PC-3 (cell line): ENCODE measurements at regions not wholly inside any gene's neighbourhood (a gene's known extent, or its start where the extent isn't known, plus 50 kb on each side); places are given as distances from the start of the nearest gene placed in this dataset.

ENCODE experiments used
- ATAC-seq: fragments of 200-7000 bp; cut with Tn5 transposase; 2 replicates; pipeline ENCODE4 v1.9.1; 2020; ENCODE audit warnings: mild to moderate bottlenecking, moderate library complexity
- BruUV-seq: library from RNA; stranded (reverse); fragments of 400-500 nt; replicated peaks from 2 replicates; lab custom pipeline; 2021; lab: Mats Ljungman, UMichigan
- CTCF ChIA-PET: fragments of 300-600 bp; sonication (Branson Sonifier 250); formaldehyde crosslinking; loops from one replicate; lab custom pipeline; 2022; ENCODE audit warnings: antibody characterized with exemption; lab: Charles Lee
- POLR2A ChIA-PET: fragments of 300-600 bp; sonication (Branson Sonifier 250); formaldehyde crosslinking; loops from one replicate; lab custom pipeline; 2022; ENCODE audit warnings: antibody characterized with exemption; ENCODE audit not compliant: unreplicated experiment; lab: Charles Lee
- DNase-seq: peaks from one replicate; pipeline ENCODE4 v3.0.0-alpha.2; 2015
- H2AFZ ChIP-seq: fragments of 300-600 bp; sonication (generic); 2 replicates; pipeline ENCODE4 v1.6.0; 2016; ENCODE audit warnings: antibody characterized with exemption, low read length
- H3F3A ChIP-seq: fragments of 300-600 bp; sonication (generic); one replicate; pipeline ENCODE4 v1.6.0; 2017; ENCODE audit warnings: antibody characterized with exemption, low read length, control low read depth, mild to moderate bottlenecking; ENCODE audit not compliant: unreplicated experiment
- H3K27ac ChIP-seq: fragments of 300-600 bp; sonication (generic); 2 replicates; pipeline ENCODE4 v1.5.1; 2016; ENCODE audit warnings: mild to moderate bottlenecking, low read length
- H3K27me3 ChIP-seq: fragments of 300-600 bp; sonication (generic); 2 replicates; pipeline ENCODE4 v1.6.1; 2016; ENCODE audit warnings: low read length, mixed read lengths
- H3K36me3 ChIP-seq: fragments of 300-600 bp; sonication (generic); 2 replicates; pipeline ENCODE4 v1.6.1; 2016; ENCODE audit warnings: low read depth, mixed run types, low read length, mixed read lengths
- H3K4me1 ChIP-seq: fragments of 300-600 bp; sonication (generic); 2 replicates; pipeline ENCODE4 v1.5.1; 2016; ENCODE audit warnings: low read length; ENCODE audit not compliant: insufficient read depth
- H3K4me2 ChIP-seq: fragments of 300-600 bp; sonication (generic); 2 replicates; pipeline ENCODE4 v1.6.0; 2016; ENCODE audit warnings: low read length
- H3K4me3 ChIP-seq: fragments of 300-600 bp; sonication (generic); 2 replicates; pipeline ENCODE4 v1.5.1; 2016; ENCODE audit warnings: mild to moderate bottlenecking, low read length, mixed read lengths
- H3K79me2 ChIP-seq: fragments of 300-600 bp; sonication (generic); 2 replicates; pipeline ENCODE4 v1.6.1; 2017; ENCODE audit warnings: low read length, mixed read lengths
- H3K9ac ChIP-seq: fragments of 300-600 bp; sonication (generic); 2 replicates; pipeline ENCODE4 v1.6.0; 2016; ENCODE audit warnings: mild to moderate bottlenecking, low read length
- H3K9me2 ChIP-seq: fragments of 300-600 bp; sonication (generic); replicated peaks from 2 replicates; pipeline ENCODE4 v1.6.1; 2016; ENCODE audit warnings: mixed run types, low read length, mixed read lengths
- H3K9me3 ChIP-seq: fragments of 300-600 bp; sonication (generic); 2 replicates; pipeline ENCODE4 v1.6.1; 2016; ENCODE audit warnings: low read length, mixed read lengths
- H4K20me1 ChIP-seq: fragments of 300-600 bp; sonication (generic); 2 replicates; pipeline ENCODE4 v1.6.1; 2016; ENCODE audit warnings: low read length, mixed read lengths
- CTCF ChIP-seq: fragments of 300-600 bp; sonication (generic); conservative IDR thresholded peaks from 2 replicates; pipeline ENCODE4 v1.5.1; 2017; ENCODE audit warnings: antibody characterized with exemption, low read depth, mild to moderate bottlenecking, low read length
- EZH2 ChIP-seq: fragments of 300-600 bp; sonication (generic); IDR thresholded peaks from one replicate; pipeline ENCODE4 v1.6.1; 2017; ENCODE audit warnings: antibody characterized with exemption, mild to moderate bottlenecking, low read length; ENCODE audit not compliant: unreplicated experiment
- EZH2phosphoT487 ChIP-seq: fragments of 300-600 bp; sonication (generic); IDR thresholded peaks from 2 replicates; pipeline ENCODE4 v1.6.1; 2018; ENCODE audit warnings: mild to moderate bottlenecking, antibody characterized with exemption, low read length, borderline replicate concordance
- intact Hi-C: fragments of 100-400 bp; cut with micrococcal nuclease; formaldehyde crosslinking; loops from 2 replicates; pipeline ENCODE4 v1.9.0; 2023

- no peak overlapping the region for H3K4me3 ChIP-seq
- no peak overlapping the region for H3K9ac ChIP-seq
- H3K9me2 ChIP-seq = no peaks in the 10 kb centered on the region
- H2AFZ ChIP-seq = no peak overlapping the region
- ChIA-PET POLR2A (no interaction called here), CTCF (no interaction called here)
- no peaks in the 10 kb centered on the region for H3K27me3 ChIP-seq
- H4K20me1 ChIP-seq = no peaks in the 10 kb centered on the region
- H3F3A ChIP-seq = no peaks in the 10 kb centered on the region
- intact Hi-C loops = no loop called here
- no peak for ATAC-seq
- H3K4me2 ChIP-seq = no peak overlapping the region
- no peaks in the 10 kb centered on the region for H3K4me1 ChIP-seq
- TF ChIP-seq EZH2phosphoT487 = no peak
- 0 out of 2 replicates have a peak, but pooled peaks cover 11% of the 10 kb centered on the region for H3K9me3 ChIP-seq
- no peak overlapping the region for H3K27ac ChIP-seq
- H3K79me2 ChIP-seq = no peaks in the 10 kb centered on the region
- no peak for DNase-seq
- no peaks in the 10 kb centered on the region; the same call in 1 of the 2 replicates for H3K36me3 ChIP-seq
- no TSS peak for BruUV-seq
Measured at GRCh38 chr2:17101091-17101490, 417.1 kb downstream of the RAD51AP2 start.

- no peak for TF ChIP-seq EZH2phosphoT487
- TF ChIP-seq CTCF = no peak
- TF ChIP-seq EZH2 = no peak
- ATAC-seq = no peak
Measured at GRCh38 chr2:17095340-17095739, 422.9 kb downstream of the RAD51AP2 start.

GRCh38 chr2:17093712-17094111 lies 424.5 kb downstream of the RAD51AP2 start:
- H3K9me2 ChIP-seq = no peaks in the 10 kb centered on the region
- BruUV-seq = no TSS peak
- H3K4me1 ChIP-seq = no peaks in the 10 kb centered on the region
- ChIA-PET POLR2A (no interaction called here), CTCF (no interaction called here)
- no peaks in the 10 kb centered on the region for H4K20me1 ChIP-seq
- H3K36me3 ChIP-seq = no peaks in the 10 kb centered on the region; the same call in 1 of the 2 replicates
- no peak overlapping the region for H2AFZ ChIP-seq
- no peak overlapping the region for H3K4me2 ChIP-seq
- H3K79me2 ChIP-seq = no peaks in the 10 kb centered on the region
- TF ChIP-seq EZH2 = no peak
- no peak for TF ChIP-seq CTCF
- no peak for TF ChIP-seq EZH2phosphoT487
- no peaks in the 10 kb centered on the region for H3K27me3 ChIP-seq
- H3K4me3 ChIP-seq = no peak overlapping the region
- DNase-seq (no peak), ATAC-seq (no peak)
- H3K9me3 ChIP-seq = no peaks in the 10 kb centered on the region
- H3F3A ChIP-seq = no peaks in the 10 kb centered on the region
- intact Hi-C loops = no loop called here
- H3K27ac ChIP-seq = no peak overlapping the region
- no peak overlapping the region for H3K9ac ChIP-seq

More at GRCh38 chr2:17095340-17095739, 422.9 kb downstream of the RAD51AP2 start:
- no peaks in the 10 kb centered on the region for H3K79me2 ChIP-seq
- no peak for DNase-seq
- no TSS peak for BruUV-seq
- H3K9me3 ChIP-seq = 0 out of 2 replicates have a peak, but pooled peaks cover 3% of the 10 kb centered on the region
- H3K4me2 ChIP-seq = no peak overlapping the region
- ChIA-PET CTCF (no interaction called here), POLR2A (no interaction called here)
- H3F3A ChIP-seq = no peaks in the 10 kb centered on the region
- H3K36me3 ChIP-seq = no peaks in the 10 kb centered on the region; the same call in 1 of the 2 replicates
- no peaks in the 10 kb centered on the region for H3K4me1 ChIP-seq
- no peak overlapping the region for H2AFZ ChIP-seq
- no peak overlapping the region for H3K27ac ChIP-seq
- intact Hi-C loops = no loop called here
- no peaks in the 10 kb centered on the region for H4K20me1 ChIP-seq
- H3K9me2 ChIP-seq = no peaks in the 10 kb centered on the region
- H3K27me3 ChIP-seq = no peaks in the 10 kb centered on the region
- H3K4me3 ChIP-seq = no peak overlapping the region
- no peak overlapping the region for H3K9ac ChIP-seq
